Mesothelial cell of epicardium (in vitro differentiated cells): ENCODE measurements at regions not wholly inside any gene's neighbourhood (a gene's known extent, or its start where the extent isn't known, plus 50 kb on each side); places are given as distances from the start of the nearest gene placed in this dataset.

ENCODE experiments used
- DNase-seq, 2 experiments: peaks; one replicate each; pipeline ENCODE4 v3.0.0; 2021; ENCODE audit warnings: low spot score in 2 of 2; ENCODE audit not compliant: unreplicated experiment in 2 of 2
- H3K27ac Mint-ChIP-seq: 2 replicates; pipeline ENCODE4 v1.8.0; 2021; ENCODE audit warnings: mixed read lengths
- H3K27me3 Mint-ChIP-seq: 2 replicates; pipeline ENCODE4 v1.8.0; 2021; ENCODE audit warnings: low read depth, mixed read lengths
- H3K36me3 Mint-ChIP-seq: 2 replicates; pipeline ENCODE4 v1.8.0; 2021; ENCODE audit warnings: mixed read lengths
- H3K4me1 Mint-ChIP-seq: 2 replicates; pipeline ENCODE4 v1.8.0; 2021; ENCODE audit warnings: mixed read lengths
- H3K4me3 Mint-ChIP-seq: 2 replicates; pipeline ENCODE4 v1.8.0; 2021; ENCODE audit warnings: mild to moderate bottlenecking, moderate library complexity, mixed read lengths
- H3K9me3 Mint-ChIP-seq: 2 replicates; pipeline ENCODE4 v1.8.0; 2021; ENCODE audit warnings: mixed read lengths
- CTCF ChIP-seq: fragments of 200-600 bp; sonication (generic); IDR thresholded peaks from one replicate; pipeline ENCODE4 v1.5.0; 2021; ENCODE audit warnings: antibody characterized with exemption; ENCODE audit not compliant: unreplicated experiment

GRCh38 chr5:86885011-86885410, 267.3 kb downstream of the COX7C start:
- H3K4me3 Mint-ChIP-seq, result no peak overlapping the region
- no peaks in the 10 kb centered on the region for H3K36me3 Mint-ChIP-seq
- H3K27ac Mint-ChIP-seq, result no peak overlapping the region
- H3K9me3 Mint-ChIP-seq, result no peaks in the 10 kb centered on the region
- DNase-seq, result no peak
- H3K4me1 Mint-ChIP-seq, result peaks cover 3% of the 10 kb centered on the region
- no peak for TF ChIP-seq CTCF
- H3K27me3 Mint-ChIP-seq, result peaks cover 2% of the 10 kb centered on the region

- Mint-ChIP-seq H3K27ac (no peak overlapping the region), H3K36me3 (no peaks in the 10 kb centered on the region), H3K27me3 (peaks cover 2% of the 10 kb centered on the region)
These were observed 267.9 kb downstream of the COX7C start for GRCh38 chr5:86885489-86886230.

GRCh38 chr5:86890375-86890774, 272.6 kb downstream of the COX7C start:
- Mint-ChIP-seq H3K36me3 (no peaks in the 10 kb centered on the region), H3K4me1 (peaks cover 3% of the 10 kb centered on the region), H3K27me3 (peaks cover 2% of the 10 kb centered on the region), H3K27ac (no peak overlapping the region), H3K9me3 (no peaks in the 10 kb centered on the region), H3K4me3 (no peak overlapping the region)
- TF ChIP-seq CTCF, result no peak
- DNase-seq, result no peak

More at GRCh38 chr5:86885489-86886230, 267.9 kb downstream of the COX7C start:
- no peak for DNase-seq
- no peak for TF ChIP-seq CTCF
- H3K9me3 Mint-ChIP-seq, result no peaks in the 10 kb centered on the region
- peaks cover 3% of the 10 kb centered on the region for H3K4me1 Mint-ChIP-seq
- H3K4me3 Mint-ChIP-seq, result no peak overlapping the region

- Mint-ChIP-seq H3K36me3 (no peaks in the 10 kb centered on the region), H3K9me3 (no peaks in the 10 kb centered on the region), H3K4me3 (no peak overlapping the region), H3K4me1 (no peaks in the 10 kb centered on the region), H3K27ac (no peak overlapping the region), H3K27me3 (peaks cover 2% of the 10 kb centered on the region)
- no peak for TF ChIP-seq CTCF
- no peak for DNase-seq
These were observed 276.3 kb downstream of the COX7C start for GRCh38 chr5:86894056-86894455.

GRCh38 chr5:86896916-86897315, 279.2 kb downstream of the COX7C start:
- no peak for DNase-seq
- Mint-ChIP-seq H3K27ac (no peak overlapping the region), H3K4me3 (no peak overlapping the region), H3K36me3 (no peaks in the 10 kb centered on the region), H3K27me3 (peaks cover 5% of the 10 kb centered on the region), H3K9me3 (no peaks in the 10 kb centered on the region), H3K4me1 (no peaks in the 10 kb centered on the region)
- no peak for TF ChIP-seq CTCF
